H9 (cell line): ENCODE measurements at regions not wholly inside any gene's neighbourhood (a gene's known extent, or its start where the extent isn't known, plus 50 kb on each side); places are given as distances from the start of the nearest gene placed in this dataset.

ENCODE experiments used
- DNase-seq: peaks from one replicate; pipeline ENCODE4 v3.0.0-alpha.2; 2017
- H2AFZ ChIP-seq: one replicate; pipeline ENCODE4 v1.6.1; 2013; ENCODE audit warnings: mild to moderate bottlenecking, low read length, control low read depth, moderate library complexity
- H2AK5ac ChIP-seq: 2 replicates; pipeline ENCODE4 v1.6.1; 2013; ENCODE audit warnings: low read length, control low read depth, mixed read lengths; ENCODE audit not compliant: insufficient read length
- H2BK120ac ChIP-seq: one replicate; pipeline ENCODE4 v1.6.1; 2013; ENCODE audit warnings: low read depth, mild to moderate bottlenecking, low read length, control low read depth, inconsistent platforms; ENCODE audit not compliant: poor library complexity, severe bottlenecking
- H2BK12ac ChIP-seq: 2 replicates; pipeline ENCODE4 v1.6.1; 2013; ENCODE audit warnings: low read length, control low read depth, mixed read lengths, low read depth; ENCODE audit not compliant: insufficient read length
- H2BK15ac ChIP-seq: 2 replicates; pipeline ENCODE4 v1.6.1; 2013; ENCODE audit warnings: low read depth, low read length, control low read depth
- H2BK20ac ChIP-seq: one replicate; pipeline ENCODE4 v1.6.1; 2013; ENCODE audit warnings: low read depth, mild to moderate bottlenecking, low read length, control low read depth, inconsistent platforms; ENCODE audit not compliant: poor library complexity, severe bottlenecking
- H2BK5ac ChIP-seq: 2 replicates; pipeline ENCODE4 v1.6.1; 2013; ENCODE audit warnings: low read length, control low read depth, mixed read lengths; ENCODE audit not compliant: insufficient read length
- H3K14ac ChIP-seq: 2 replicates; pipeline ENCODE4 v1.6.1; 2013; ENCODE audit warnings: low read length, control low read depth; ENCODE audit not compliant: insufficient read depth
- H3K18ac ChIP-seq: 2 replicates; pipeline ENCODE4 v1.6.1; 2013; ENCODE audit warnings: low read depth, mild to moderate bottlenecking, mixed read lengths, low read length, control low read depth; ENCODE audit not compliant: insufficient read length
- H3K23ac ChIP-seq: 2 replicates; pipeline ENCODE4 v1.6.1; 2013; ENCODE audit warnings: low read length, control low read depth, mixed read lengths, low read depth; ENCODE audit not compliant: insufficient read length
- H3K23me2 ChIP-seq: 2 replicates; pipeline ENCODE4 v1.6.1; 2013; ENCODE audit warnings: low read depth, mild to moderate bottlenecking, mixed read lengths, low read length, control low read depth; ENCODE audit not compliant: insufficient read length, poor library complexity, severe bottlenecking
- H3K27ac ChIP-seq: 2 replicates; pipeline ENCODE4 v1.5.1; 2013; ENCODE audit warnings: low read length, control low read depth, mixed read lengths, low read depth; ENCODE audit not compliant: insufficient read length
- H3K27me3 ChIP-seq: 2 replicates; pipeline ENCODE4 v1.6.1; 2013; ENCODE audit warnings: low read length, control low read depth, inconsistent platforms; ENCODE audit not compliant: insufficient read depth
- H3K4ac ChIP-seq: 2 replicates; pipeline ENCODE4 v1.6.1; 2013; ENCODE audit warnings: low read depth, mild to moderate bottlenecking, control low read depth, inconsistent platforms, low read length, moderate library complexity
- H3K4me1 ChIP-seq: 2 replicates; pipeline ENCODE4 v1.6.1; 2013; ENCODE audit warnings: low read length, control low read depth, inconsistent platforms; ENCODE audit not compliant: insufficient read depth
- H3K4me2 ChIP-seq: 2 replicates; pipeline ENCODE4 v1.6.1; 2013; ENCODE audit warnings: low read length, control low read depth, mixed read lengths; ENCODE audit not compliant: insufficient read length, insufficient read depth
- H3K56ac ChIP-seq: 2 replicates; pipeline ENCODE4 v1.6.1; 2013; ENCODE audit warnings: low read depth, mild to moderate bottlenecking, mixed read lengths, low read length, control low read depth; ENCODE audit not compliant: insufficient read length
- H3K79me1 ChIP-seq: 2 replicates; pipeline ENCODE4 v1.6.1; 2013; ENCODE audit warnings: low read depth, mild to moderate bottlenecking, moderate library complexity, low read length, control low read depth, inconsistent platforms; ENCODE audit not compliant: insufficient read depth, poor library complexity, severe bottlenecking
- H3K79me2 ChIP-seq: 2 replicates; pipeline ENCODE4 v1.6.1; 2013; ENCODE audit warnings: low read length, control low read depth, inconsistent platforms; ENCODE audit not compliant: insufficient read depth
- H3K9ac ChIP-seq: 2 replicates; pipeline ENCODE4 v1.6.1; 2013; ENCODE audit warnings: low read length, control low read depth, mixed read lengths; ENCODE audit not compliant: insufficient read length; ENCODE audit errors: extremely low read depth
- H3K9me3 ChIP-seq: one replicate; pipeline ENCODE4 v1.6.1; 2013; ENCODE audit warnings: low read depth, low read length, inconsistent platforms; ENCODE audit not compliant: control insufficient read depth
- H3T11ph ChIP-seq: one replicate; pipeline ENCODE4 v1.6.1; 2013; ENCODE audit warnings: mild to moderate bottlenecking, low read length, control low read depth, inconsistent platforms
- H4K20me1 ChIP-seq: one replicate; pipeline ENCODE4 v1.6.1; 2013; ENCODE audit not compliant: control insufficient read depth, insufficient read length, insufficient read depth
- H4K5ac ChIP-seq: 2 replicates; pipeline ENCODE4 v1.6.1; 2013; ENCODE audit warnings: low read depth, mild to moderate bottlenecking, mixed read lengths, low read length, control low read depth; ENCODE audit not compliant: insufficient read length
- H4K8ac ChIP-seq: replicated peaks from 2 replicates; pipeline ENCODE4 v1.6.1; 2013; ENCODE audit warnings: low read length, control low read depth, mixed read lengths, low read depth; ENCODE audit not compliant: insufficient read length
- H4K91ac ChIP-seq: 2 replicates; pipeline ENCODE4 v1.6.1; 2013; ENCODE audit warnings: low read depth, mild to moderate bottlenecking, moderate library complexity, mixed read lengths, low read length, control low read depth; ENCODE audit not compliant: insufficient read length
- H3K27ac Mint-ChIP-seq, 3 experiments: 2 replicates in 2 of 3; 3 replicates in 1 of 3; pipeline ENCODE4 v1.8.0; 2020 to 2021; ENCODE audit warnings: mixed read lengths in 3 of 3, mild to moderate bottlenecking in 1 of 3, moderate library complexity in 1 of 3
- H3K27me3 Mint-ChIP-seq: 2 replicates; pipeline ENCODE4 v1.8.0; 2021; ENCODE audit warnings: low read depth, mild to moderate bottlenecking, moderate library complexity, mixed read lengths
- H3K36me3 Mint-ChIP-seq, 3 experiments: 2 replicates in 2 of 3; 3 replicates in 1 of 3; pipeline ENCODE4 v1.8.0; 2020 to 2021; ENCODE audit warnings: low read depth in 3 of 3, mixed read lengths in 3 of 3; ENCODE audit not compliant: insufficient read depth in 1 of 3
- H3K4me1 Mint-ChIP-seq, 2 experiments: 2 replicates each; pipeline ENCODE4 v1.8.0; 2020; ENCODE audit warnings: mixed read lengths in 2 of 2
- H3K4me3 Mint-ChIP-seq, 2 experiments: 2 replicates in 1 of 2; 3 replicates in 1 of 2; pipeline ENCODE4 v1.8.0; 2020 to 2021; ENCODE audit warnings: mild to moderate bottlenecking in 2 of 2, mixed read lengths in 2 of 2, moderate library complexity in 1 of 2
- H3K9me3 Mint-ChIP-seq, 2 experiments: 2 replicates in 1 of 2; 3 replicates in 1 of 2; pipeline ENCODE4 v1.8.0; 2020; ENCODE audit warnings: mild to moderate bottlenecking in 2 of 2, mixed read lengths in 2 of 2, moderate library complexity in 1 of 2
- CTCF ChIP-seq: fragments of 200-600 bp; sonication (generic); conservative IDR thresholded peaks from 3 replicates; pipeline ENCODE4 v1.8.0; 2021; ENCODE audit warnings: antibody characterized with exemption, mild to moderate bottlenecking
- WGBS: extraction: QIAGEN DNeasy Blood & Tissue Kit; methylation state at CpG from one replicate; pipeline ENCODE4 v1.1.7; 2013; ENCODE audit warnings: missing lambda C conversion rate, low lambda C conversion rate, mixed read lengths; ENCODE audit not compliant: insufficient read length; ENCODE audit errors: extremely low coverage; 5-methylcytosine and 5-hydroxymethylcytosine counted together

DNA sequence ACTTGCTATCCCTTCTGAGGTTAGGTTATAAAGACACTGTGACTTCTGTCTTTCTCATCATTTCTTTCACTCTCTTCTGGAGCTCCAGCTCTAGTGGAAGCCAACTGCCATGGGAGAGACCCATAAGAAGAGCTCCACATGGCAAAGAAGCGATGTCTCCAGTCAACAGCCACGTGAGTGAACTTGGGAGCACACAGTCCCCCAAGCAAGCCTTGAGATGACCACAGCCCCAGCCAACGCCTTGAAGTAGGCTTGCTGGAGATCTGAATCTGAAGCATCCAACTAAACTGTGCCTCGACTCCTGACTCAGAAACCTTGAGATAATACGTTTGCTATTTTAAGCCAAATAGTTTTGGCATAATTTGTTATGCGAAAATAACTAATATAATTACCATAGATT, 181.7 kb upstream of the GDF10 start:
- Histone ChIP-seq H3T11ph (no peak overlapping the region), H3K9ac (no peak overlapping the region), H4K91ac (no peak overlapping the region), H3K23ac (no peak overlapping the region), H3K9me3 (no peaks in the 10 kb centered on the region), H3K79me1 (no peaks in the 10 kb centered on the region), H3K18ac (no peak overlapping the region), H2BK120ac (no peak overlapping the region), H2BK15ac (no peak overlapping the region), H3K4ac (no peak overlapping the region), H4K20me1 (no peaks in the 10 kb centered on the region), H3K27ac (no peak overlapping the region), H2AK5ac (no peak overlapping the region), H4K8ac (no peak overlapping the region), H4K5ac (no peak overlapping the region), H3K23me2 (no peaks in the 10 kb centered on the region), H3K27me3 (no peaks in the 10 kb centered on the region; the same call in 1 of the 2 replicates), H2BK5ac (no peak overlapping the region), H3K4me2 (no peak overlapping the region), H3K14ac (no peak overlapping the region), H3K56ac (no peak overlapping the region), H3K79me2 (no peaks in the 10 kb centered on the region), H3K4me1 (no peaks in the 10 kb centered on the region; the same call in 1 of the 2 replicates), H2AFZ (no peak overlapping the region), H2BK20ac (no peak overlapping the region), H2BK12ac (no peak overlapping the region)
- H3K4me1 Mint-ChIP-seq = peaks cover 12 to 22% of the 10 kb centered on the region in 2 experiments
- TF ChIP-seq CTCF = no peak
- peaks cover 0 to 1% of the 10 kb centered on the region in 2 experiments; a peak in 2 of 5 replicates for H3K9me3 Mint-ChIP-seq
- peaks cover 15% of the 10 kb centered on the region; the same call in 1 of the 2 replicates for H3K27me3 Mint-ChIP-seq
- H3K4me3 Mint-ChIP-seq = no peak overlapping the region
- no peaks in the 10 kb centered on the region; a peak in 2 of 7 replicates for H3K36me3 Mint-ChIP-seq
- DNase-seq = no peak
- WGBS = no CpG with 5 or more reads among the region's 6 CpGs
- no peak overlapping the region for H3K27ac Mint-ChIP-seq
